Forelimb muscle (tissue), 1 donor: ENCODE measurements at regions not wholly inside any gene's neighbourhood (a gene's known extent, or its start where the extent isn't known, plus 50 kb on each side); places are given as distances from the start of the nearest gene placed in this dataset.

Experiments
- DNase-seq: peaks from one replicate; pipeline ENCODE4 v3.0.0-alpha.2; 2013; ENCODE audit warnings: low read depth

DNA sequence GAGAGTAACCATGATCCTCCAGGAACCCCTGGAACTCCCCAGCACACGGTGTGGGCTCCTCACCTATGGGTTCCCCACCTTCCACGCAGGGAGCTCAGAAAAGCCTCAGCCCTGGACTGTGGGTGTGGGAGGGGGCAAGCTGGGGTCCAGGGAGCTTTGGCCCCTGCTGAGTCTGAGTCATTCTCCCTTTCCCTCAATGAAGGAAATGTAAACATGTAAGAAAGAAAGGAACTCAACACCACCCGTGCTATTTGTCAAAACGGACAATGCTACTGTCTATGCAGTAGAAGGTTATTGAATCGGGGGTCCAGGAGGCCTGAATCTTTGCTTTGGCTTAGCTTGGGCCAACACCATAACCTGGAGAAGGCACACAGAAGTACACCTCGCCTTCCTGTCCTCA lies 222.8 kb downstream of the PMP22 start:
- no peak for DNase-seq

DNA sequence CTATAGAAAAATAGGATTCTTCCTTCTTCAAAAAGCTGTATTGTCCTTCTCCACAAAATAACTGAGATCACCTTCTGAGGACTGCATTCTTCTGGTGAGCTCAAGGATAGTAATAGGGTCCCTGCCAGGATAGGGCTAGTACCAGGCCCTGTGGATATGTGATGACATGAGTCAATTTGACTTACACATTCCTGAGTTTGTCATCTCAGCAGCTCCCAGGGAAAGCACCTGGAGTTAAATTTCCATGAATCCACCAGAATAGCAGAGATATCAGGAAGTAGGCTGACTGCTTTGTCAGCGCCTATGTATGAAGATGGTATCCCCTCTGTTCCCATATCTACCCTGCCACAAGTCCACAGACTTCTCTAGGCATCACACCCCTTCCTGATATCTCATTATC lies 225.8 kb downstream of the PMP22 start:
- no peak for DNase-seq

DNA sequence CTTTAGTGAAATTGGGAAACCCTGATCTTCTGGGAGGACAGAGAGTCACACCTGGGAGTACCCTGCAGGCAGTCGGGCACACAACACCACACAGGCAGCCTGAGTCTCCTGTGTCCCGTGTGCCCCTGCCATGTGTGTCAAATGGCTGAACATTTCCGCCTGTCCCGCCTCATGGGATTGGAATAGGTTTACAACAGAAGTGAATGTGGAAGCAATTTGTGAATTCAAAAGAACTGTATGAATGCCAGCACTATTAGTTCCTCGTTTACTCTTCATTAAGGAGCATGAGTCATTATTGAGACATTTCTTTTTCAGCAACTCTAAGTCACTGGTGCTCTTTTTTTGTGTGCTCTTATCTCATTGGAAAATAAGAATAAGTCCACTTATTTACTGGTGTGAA lies 226.5 kb downstream of the PMP22 start:
- no peak for DNase-seq

DNA sequence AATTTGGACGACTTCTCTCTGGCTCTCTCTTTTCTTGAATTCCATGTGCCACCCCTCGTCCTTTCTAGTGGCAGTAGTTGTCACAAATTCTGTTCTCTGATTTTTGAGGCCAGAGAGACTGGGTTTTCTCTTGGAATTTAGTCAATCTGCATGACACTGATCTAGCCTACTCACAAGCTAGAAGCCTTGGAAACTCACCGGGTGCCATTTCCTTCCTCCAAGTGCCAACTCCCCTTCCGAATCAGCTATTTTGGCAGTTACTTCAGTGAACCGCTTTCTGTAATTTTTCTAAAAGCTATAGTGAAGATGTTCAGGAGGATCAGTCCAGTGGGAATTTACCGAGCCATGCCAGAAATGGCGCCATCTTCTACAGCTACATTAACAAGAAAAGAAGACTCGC lies 228.9 kb downstream of the PMP22 start:
- no peak for DNase-seq

DNA sequence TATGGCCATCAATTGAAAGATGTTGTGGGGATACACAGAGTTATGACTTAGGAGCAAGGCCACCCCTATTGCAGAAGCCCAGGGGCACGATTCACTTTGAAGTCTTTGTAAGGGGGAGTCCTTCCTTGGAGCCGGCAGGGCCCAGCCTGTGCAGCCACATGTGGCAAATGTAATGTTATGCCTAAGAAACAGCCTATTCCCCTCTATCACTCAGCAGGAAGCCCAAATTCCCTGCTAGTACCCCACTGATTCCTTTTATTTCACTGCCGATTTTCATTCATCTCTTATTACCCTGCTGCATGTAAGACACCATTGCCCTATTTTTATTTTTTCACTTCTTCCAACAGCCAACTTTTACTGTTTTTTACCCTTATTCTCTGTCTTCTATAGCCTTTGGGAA lies 233.2 kb downstream of the PMP22 start:
- DNase-seq: no peak

DNA sequence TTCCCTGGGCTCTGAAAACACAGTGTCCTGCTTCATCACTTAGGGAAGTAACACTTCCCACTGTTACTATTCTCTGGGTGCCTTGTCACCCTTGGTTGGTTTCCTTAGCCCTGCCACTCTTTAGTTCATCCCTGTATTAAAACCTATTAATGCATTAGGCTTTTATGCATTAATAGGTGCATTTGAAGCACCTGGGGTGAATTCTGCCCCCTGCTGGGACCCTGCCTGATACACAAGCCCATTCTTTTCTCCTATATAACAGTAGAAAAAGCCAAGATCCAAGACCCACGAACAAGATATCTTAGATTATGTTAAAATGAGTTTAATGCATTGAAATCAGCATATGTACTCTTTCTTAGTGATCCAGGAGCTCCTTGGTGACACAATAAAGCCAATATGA lies 235.7 kb downstream of the PMP22 start:
- DNase-seq: no peak

DNA sequence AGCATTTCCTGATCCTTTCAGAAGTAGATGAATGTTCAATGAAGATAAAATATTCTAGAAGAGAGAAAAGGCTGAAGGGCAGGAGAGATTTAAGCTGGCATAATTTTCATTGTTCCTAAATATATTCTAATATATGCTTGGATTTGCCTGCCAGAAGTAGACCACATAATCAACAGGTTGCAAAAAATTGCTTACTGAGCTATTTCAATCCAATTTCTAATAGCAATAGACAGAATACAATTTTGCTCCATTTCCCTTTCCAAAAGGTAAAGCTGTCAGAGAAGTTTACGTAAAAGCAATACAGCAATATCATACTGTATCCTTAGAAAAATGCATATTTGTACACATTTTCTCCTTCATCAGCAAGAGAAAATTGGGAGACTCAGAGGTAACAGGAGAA lies 237.3 kb downstream of the PMP22 start:
- DNase-seq: no peak

DNA sequence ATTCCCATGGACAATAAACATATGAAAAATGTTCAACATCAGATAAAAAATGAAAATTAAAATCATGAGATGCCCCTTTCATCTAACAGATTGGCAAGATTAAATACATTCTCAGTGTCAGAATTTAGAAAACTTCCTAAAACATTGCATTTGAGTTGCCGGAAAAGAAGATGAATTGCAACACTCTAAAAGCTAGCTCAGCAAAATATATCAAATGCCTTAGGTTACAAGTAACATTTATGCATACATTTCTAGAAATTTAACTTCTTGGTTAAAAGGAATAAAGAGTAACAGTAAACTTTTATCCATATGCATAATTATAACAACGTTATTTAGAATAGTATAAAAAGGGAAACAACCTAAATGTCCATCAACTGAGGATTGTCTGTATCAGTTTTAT lies 239.0 kb downstream of the PMP22 start:
- no peak for DNase-seq

DNA sequence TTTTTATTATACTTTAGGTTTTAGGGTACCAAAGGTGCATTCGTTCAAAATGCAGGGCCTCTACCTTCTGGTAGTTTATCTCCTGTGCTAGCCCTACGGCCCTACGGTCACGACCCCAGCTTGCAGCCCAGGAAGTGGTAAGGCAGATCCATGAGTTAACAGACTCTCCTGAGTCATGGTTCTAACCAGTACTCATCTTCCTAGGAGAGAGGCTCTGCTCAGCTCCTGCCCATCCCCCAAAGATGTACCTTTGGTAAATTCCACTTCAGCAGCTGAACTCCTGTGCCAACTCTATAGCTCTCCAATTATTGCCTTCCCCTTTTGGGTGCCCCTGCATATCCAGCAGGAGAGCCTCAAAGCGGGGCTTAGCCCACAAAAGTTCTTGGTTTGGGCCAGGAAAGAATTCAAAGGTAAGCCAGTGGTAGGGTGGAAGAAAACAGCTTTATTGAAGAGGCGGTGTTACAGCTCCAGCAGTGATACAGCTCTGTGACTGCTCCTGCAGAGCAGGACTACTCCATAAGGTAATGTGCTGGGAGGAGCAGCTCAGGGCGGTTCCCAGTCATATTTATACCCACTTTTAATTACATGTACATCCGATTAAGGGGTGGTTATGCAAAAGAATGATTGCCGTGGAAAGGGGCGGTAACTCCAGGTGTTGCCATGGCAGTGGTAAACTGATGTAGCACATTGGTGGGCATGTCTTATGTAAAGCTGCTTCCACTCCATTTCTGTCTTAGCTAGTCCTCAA lies 241.4 kb downstream of the PMP22 start:
- DNase-seq: no peak

DNA sequence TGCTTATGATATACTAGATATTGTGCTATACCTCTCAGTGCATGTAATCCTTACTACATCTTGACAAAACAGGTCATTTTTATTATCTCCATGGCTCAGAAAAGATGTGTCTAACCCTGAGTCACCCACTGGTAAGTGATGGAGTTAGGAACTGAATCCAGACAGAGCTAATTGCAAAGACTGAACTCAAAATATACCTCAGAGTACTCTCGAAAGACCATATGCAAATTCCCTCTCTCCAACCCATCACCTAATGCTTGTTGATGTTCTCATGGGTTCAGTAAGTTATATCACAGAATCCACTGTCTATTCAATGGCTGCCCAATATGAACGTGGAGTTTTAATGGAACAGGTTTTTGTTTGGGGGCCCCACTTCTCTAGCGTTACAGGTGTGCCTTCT lies 246.0 kb downstream of the PMP22 start:
- DNase-seq: no peak

DNA sequence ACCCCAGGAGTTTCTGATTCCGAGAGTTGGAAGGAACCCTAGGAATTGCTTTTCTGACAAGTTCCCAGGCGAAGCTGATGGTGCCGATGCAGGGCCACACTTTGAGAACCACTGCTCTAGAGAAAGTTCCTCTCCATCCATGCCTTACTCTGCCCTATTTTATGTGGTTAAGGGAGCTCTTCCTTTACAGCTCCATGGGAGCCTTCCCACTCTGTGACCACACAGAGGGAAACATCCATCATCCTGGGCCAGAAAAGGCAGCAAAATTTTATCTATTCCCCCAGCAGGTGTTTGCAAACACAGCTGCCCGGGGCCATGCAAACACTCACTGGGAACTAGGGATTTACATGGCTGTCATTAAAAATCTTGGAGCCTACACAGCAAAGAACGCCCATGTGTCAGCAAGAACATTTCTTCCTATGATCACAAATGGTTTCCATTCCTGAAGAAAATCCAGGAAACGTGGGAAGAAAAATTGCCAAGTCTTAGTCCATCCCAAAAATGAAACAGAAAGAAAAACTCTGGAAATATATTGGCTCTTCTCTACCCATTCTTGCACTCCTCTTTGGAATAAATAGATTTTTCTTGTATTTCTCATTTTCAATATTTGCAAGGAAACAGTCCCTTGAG lies 252.7 kb downstream of the PMP22 start:
- DNase-seq: peak; percentile 70

DNA sequence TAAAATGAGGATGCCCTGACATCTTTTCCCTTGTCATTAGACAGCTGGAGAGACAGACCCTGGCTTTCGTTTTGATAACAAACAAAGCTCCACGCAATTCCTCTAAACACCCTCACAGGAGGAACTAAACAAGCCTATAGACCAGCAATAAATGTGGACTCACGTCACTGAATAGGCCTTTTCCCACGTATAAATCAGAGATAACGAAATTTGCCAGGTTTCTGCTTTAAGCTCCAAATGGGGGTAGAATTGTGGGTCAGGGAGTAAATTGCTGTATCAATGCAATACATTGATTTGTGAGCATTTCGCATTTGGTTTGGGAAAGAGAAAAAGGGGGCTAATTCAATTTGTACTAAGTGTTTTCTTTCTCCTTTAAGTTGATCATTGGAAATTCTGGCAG lies 256.0 kb downstream of the PMP22 start:
- no peak for DNase-seq

DNA sequence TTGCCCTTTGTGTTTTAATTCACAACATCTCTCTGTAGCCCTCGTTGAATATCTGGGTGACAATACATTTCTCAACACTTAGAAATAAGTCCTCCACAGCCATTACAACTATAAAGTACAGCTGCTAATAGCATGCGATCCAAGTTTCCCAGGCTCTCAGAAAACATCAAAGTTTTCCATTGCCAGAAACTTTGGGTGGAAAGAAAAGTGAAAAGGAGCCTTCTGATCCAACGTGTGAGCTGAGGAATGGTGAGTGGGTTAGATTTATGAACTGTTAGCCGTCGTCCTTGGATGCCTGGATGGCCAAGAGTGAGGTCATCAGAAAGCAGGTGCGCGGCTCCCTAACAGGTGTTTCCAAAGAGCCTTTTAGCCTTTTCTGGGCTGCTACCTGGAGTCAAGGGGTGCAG lies 258.0 kb downstream of the PMP22 start:
- DNase-seq: peak; percentile 60

DNA sequence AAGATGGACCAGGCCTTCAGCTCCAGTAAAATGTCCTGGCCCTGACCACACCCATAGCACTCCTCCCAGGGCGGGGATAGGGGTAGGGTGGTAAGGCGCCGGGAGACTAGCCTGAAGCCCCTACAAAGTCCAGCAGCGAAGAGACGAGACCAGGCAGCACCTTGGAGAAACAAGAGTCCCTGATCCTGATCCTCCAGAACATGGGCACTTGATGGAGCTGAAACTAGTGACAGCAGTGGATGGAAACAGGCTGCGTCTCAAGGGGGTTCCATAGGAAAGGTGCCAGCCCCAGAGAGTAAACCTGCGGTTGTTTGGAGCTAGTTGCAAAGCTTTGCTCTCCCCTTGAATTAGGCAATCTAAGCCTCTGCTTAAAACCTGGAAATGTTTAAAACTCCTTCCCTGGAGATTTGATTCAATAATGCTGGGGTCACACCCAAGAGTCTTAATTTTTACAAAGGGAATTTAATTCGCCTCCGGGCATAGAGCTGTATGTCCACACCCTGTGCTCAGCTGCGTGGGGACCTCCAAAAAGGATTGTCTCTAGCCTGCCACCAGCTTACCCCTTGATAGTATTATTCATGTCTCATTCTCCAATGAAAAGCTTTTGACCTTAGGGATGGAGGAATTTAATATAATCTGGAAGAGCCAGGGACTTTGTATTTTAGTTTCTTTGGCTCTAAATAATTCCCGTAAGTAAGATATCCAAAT lies 258.6 kb downstream of the PMP22 start:
- no peak for DNase-seq

DNA sequence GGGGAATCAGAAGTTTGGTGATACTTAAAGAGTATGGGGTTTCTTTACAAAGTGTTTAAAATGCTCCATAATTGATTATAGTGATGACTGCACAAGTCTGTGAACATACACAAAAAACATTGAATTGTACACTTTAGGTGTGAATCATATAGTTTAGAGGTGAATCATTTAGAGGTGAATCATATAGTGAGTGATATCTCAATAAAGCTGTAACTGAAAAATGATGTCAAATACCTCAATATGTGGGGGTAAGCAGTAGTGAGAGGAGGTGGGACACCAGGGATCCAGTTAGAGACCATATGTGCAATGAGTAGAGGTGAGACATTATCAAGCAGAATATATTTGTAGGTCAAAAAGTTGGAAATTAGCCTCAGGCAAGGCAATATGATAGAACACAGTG lies 264.5 kb downstream of the PMP22 start:
- no peak for DNase-seq

DNA sequence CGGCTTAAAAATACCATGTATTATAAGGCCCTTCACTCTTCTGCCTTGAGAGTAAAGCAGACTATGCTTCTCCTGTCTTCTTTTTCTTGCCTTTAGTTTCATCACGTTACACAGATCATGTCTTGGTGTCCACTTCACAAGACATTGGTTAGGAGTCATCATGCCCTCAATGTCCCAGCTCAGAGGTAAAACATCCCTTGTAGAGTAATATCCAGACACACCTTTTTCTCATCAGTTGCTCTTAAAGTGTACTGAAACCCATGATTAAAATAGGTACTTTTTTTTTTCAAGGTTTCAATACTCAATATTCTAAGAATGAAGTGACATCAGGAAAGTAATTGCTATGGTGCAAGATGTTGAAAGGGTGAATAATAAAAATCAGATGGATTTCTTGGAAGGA lies 267.8 kb downstream of the PMP22 start:
- DNase-seq: no peak

DNA sequence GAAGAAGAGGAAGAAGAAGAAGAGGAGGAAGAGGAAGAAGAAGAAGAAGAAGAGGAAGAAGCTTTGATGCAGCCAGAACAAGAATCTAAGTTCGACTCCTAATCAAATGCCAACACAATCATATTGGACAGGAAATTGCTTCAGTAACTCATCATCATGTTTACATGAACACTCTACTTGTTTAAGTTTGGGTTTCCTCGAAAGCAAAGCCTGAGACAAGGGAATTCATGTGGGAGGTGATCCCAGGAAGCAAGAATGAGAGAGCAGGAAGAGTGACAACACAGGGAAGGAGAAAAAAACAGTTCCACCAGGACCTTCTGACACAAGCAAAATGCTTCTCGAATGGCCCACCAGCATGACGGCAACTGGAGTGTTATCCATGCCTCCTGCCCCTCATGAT lies 279.0 kb downstream of the PMP22 start:
- DNase-seq: no peak

DNA sequence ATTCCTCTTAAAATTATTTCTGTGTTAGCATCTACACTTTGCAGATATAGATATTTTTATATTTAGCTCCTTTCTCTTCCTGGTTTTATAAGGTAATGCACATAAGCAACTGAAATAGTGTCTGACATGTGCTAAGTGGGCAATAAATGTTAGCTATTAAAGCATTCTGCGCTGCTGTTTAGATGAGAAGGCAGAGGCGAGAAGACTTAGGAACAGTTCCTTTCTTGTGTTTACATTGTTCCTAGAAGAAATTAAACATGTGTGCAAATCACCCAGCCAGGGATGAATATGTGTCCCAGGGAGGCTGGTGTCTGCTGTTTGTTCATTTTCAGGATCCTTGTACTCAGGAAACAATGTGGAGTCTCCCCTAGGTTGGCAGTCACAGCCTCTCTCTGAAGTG lies 292.3 kb downstream of the PMP22 start:
- DNase-seq: no peak

DNA sequence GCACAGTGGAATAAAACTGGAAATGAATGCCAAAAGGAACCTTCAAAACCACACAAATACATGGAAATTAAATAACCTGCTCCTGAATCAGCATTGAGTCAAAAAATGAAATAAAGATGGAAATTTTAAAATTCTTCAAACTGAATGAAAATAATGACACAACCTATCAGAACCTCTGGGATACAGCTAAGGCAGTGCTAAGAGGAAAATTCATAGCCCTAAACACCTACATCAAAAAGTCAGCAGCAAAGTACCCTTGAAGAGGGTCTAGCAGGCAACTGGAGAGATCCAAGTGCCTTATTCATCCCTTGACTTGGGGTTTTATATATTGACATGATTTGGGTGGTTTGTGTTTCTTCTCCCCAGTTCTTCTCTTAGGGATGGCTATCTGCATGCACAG lies 294.1 kb downstream of the PMP22 start:
- no peak for DNase-seq

DNA sequence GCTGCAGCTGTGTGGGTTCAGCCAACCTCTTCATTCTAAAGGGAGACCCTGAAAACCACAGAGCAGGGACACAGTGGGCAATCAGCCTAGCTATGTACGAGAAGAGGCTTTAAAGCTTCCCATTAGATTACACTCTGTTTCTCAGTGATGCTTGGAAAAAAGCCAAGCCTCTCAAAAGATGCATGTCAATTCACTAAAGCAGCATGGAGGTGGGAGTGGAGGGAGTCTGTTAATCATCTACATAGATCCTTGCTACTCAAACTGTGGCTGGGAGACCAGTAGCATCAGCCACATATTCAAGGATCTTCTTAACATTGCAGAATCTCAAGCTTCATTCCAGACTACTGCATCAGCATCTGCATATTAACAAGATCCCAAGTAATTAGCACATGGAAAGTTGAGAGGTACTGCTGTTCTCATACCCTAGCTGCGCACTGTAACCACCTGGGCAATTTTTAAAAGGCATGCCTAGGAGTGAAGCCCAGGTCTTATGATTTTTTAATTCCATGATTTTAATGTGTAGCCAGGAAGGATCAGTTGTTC lies 305.9 kb downstream of the PMP22 start:
- DNase-seq: no peak

DNA sequence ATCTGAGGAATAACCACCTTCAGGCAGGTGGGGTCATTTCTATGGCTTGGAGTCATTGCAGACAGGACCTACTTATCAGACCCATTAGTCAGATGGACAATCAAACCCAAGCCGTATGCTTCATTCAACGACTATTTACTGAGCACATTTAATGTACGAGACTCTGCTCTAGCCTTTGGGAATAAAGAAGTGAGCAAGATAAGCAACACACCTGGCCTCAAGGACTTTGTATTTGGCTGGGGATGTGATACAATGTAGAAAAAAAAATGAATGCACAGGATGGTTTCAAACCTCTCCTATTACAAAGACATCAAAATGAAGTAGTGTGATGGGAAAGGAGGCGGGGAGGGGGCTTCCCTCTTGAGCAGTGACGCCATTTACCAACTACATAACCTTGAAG lies 311.7 kb downstream of the PMP22 start:
- DNase-seq: no peak

DNA sequence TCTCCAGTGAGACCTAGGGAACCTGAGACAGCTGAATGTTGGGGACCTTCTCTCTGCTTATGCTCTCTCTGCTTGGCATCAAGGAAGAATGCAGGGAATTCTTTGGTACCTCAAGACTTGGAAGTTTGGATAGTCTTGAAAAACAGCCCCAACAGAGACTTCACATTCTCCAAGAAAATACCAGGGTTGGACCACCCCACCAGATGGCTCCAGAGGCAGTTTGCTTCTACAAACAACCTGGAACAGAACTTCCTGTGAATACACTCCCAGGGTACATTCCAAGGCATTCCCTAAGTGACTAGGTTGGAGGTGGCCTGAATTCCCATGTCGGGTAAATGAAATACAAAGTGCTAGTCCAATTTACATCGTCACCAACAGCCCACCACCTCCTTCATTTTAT lies 314.4 kb downstream of the PMP22 start:
- DNase-seq: no peak

DNA sequence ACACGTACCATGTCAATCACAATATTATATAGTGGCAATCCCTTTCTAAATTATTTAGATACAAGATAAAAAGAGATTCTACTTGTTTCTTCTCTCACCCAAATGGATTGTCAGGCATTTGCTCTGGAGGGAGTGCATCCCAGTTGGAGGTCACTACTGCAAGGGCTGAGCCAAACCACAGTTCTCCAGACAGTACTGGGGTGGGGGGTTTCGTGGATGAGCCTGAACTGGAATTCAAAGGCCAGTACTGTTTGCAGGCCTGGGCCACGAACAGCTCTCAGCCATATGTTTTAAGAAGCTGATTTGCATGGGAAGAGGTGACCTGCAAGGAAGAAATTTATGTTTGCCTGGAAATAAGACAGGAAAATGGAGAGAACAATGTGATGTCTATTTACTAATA lies 314.9 kb downstream of the PMP22 start:
- DNase-seq: no peak
